Endothelial cell of umbilical vein (primary cell): ENCODE measurements at regions not wholly inside any gene's neighbourhood (a gene's known extent, or its start where the extent isn't known, plus 50 kb on each side); places are given as distances from the start of the nearest gene placed in this dataset.

Source experiments
- BruUV-seq: library from RNA; stranded (reverse); fragments of 400-500 nt; replicated peaks from 2 replicates; lab custom pipeline; 2021; lab: Mats Ljungman, UMichigan
- CTCF ChIA-PET: fragments of 300-600, 350-600 bp; sonication (Branson Sonifier 250); formaldehyde crosslinking; loops from one replicate; lab custom pipeline; 2021; ENCODE audit warnings: antibody characterized with exemption, inconsistent platforms; lab: Charles Lee
- POLR2A ChIA-PET: fragments of 300-600, 350-600 bp; sonication (Branson Sonifier 250); formaldehyde crosslinking; loops from one replicate; lab custom pipeline; 2021; ENCODE audit warnings: antibody characterized with exemption, inconsistent platforms; lab: Charles Lee
- DNase-seq: peaks from one replicate; pipeline ENCODE4 v3.0.0-alpha.2; 2011; ENCODE audit warnings: low read depth, low spot score
- FAIRE-seq: peaks from 2 replicates; lab custom pipeline; 2011; peaks lifted over from hg19 to GRCh38; lab: Jason Lieb, UNC
- H2AFZ ChIP-seq: 2 replicates; pipeline ENCODE4 v1.6.0; 2012; ENCODE audit warnings: low read depth, low read length, control low read depth, inconsistent platforms
- H3K27ac ChIP-seq: 2 replicates; pipeline ENCODE4 v1.5.1; 2011; ENCODE audit warnings: low read depth, mild to moderate bottlenecking, control low read depth, low read length, moderate library complexity; ENCODE audit not compliant: insufficient read depth
- H3K27me3 ChIP-seq, 2 experiments: 2 replicates each; pipeline versions ENCODE4 v1.6.0 to v1.6.1; 2011; ENCODE audit warnings: low read length in 2 of 2, mixed read lengths in 1 of 2; ENCODE audit not compliant: control insufficient read depth in 2 of 2, insufficient read depth in 2 of 2
- H3K36me3 ChIP-seq, 2 experiments: 2 replicates in 1 of 2; 3 replicates in 1 of 2; pipeline ENCODE4 v1.5.1; 2011; ENCODE audit warnings: low read length in 2 of 2, mild to moderate bottlenecking in 1 of 2, moderate library complexity in 1 of 2; ENCODE audit not compliant: control insufficient read depth in 2 of 2, insufficient read depth in 2 of 2; ENCODE audit errors: extremely low read depth in 1 of 2
- H3K4me1 ChIP-seq: 3 replicates; pipeline ENCODE4 v1.5.1; 2011; ENCODE audit warnings: mild to moderate bottlenecking, low read length; ENCODE audit not compliant: control insufficient read depth, insufficient read depth; ENCODE audit errors: extremely low read depth
- H3K4me2 ChIP-seq: 2 replicates; pipeline ENCODE4 v1.6.1; 2011; ENCODE audit warnings: low read length, control low read depth, mixed read lengths; ENCODE audit not compliant: insufficient read depth
- H3K4me3 ChIP-seq, 3 experiments: fragments of 200-600 bp in 1 of 3; sonication (generic), shearing (Covaris generic) in 1 of 3; replicated peaks in 1 of 3; 2 replicates each; pipeline ENCODE4 v1.5.1; 2011 to 2016; ENCODE audit warnings: control low read depth in 3 of 3, low read length in 3 of 3, mild to moderate bottlenecking in 2 of 3, inconsistent platforms in 1 of 3, low read depth in 1 of 3, moderate library complexity in 1 of 3; ENCODE audit not compliant: insufficient read depth in 1 of 3
- H3K79me2 ChIP-seq: 2 replicates; pipeline ENCODE4 v1.6.0; 2012; ENCODE audit warnings: low read length, inconsistent platforms; ENCODE audit not compliant: control insufficient read depth, insufficient read depth
- H3K9ac ChIP-seq: replicated peaks from 2 replicates; pipeline ENCODE3; 2011; ENCODE audit warnings: low read length, control low read depth; ENCODE audit not compliant: insufficient read depth; ENCODE audit errors: extremely low read depth
- H3K9me1 ChIP-seq: replicated peaks from 3 replicates; pipeline ENCODE4 v1.6.0; 2011; ENCODE audit warnings: mild to moderate bottlenecking, low read length; ENCODE audit not compliant: control insufficient read depth, insufficient read depth; ENCODE audit errors: extremely low read depth
- H3K9me3 ChIP-seq: replicated peaks from 2 replicates; pipeline ENCODE4 v1.5.1; 2012; ENCODE audit warnings: low read length, inconsistent platforms; ENCODE audit not compliant: control insufficient read depth, insufficient read depth
- H4K20me1 ChIP-seq: replicated peaks from 2 replicates; pipeline ENCODE3; 2011; ENCODE audit warnings: mild to moderate bottlenecking, low read length; ENCODE audit not compliant: control insufficient read depth, insufficient read depth; ENCODE audit errors: extremely low read depth
- CTCF ChIP-seq, 2 donors: IDR thresholded peaks; 1 replicate in 1 of 2; 2 replicates in 1 of 2; pipeline ENCODE4 v1.5.1; 2011; ENCODE audit warnings: low read length in 2 of 2, mild to moderate bottlenecking in 2 of 2, moderate library complexity in 2 of 2, control low read depth in 1 of 2, inconsistent platforms in 1 of 2, low read depth in 1 of 2; ENCODE audit not compliant: insufficient read depth in 1 of 2; ENCODE audit errors: extremely low read depth in 1 of 2
- EZH2 ChIP-seq: IDR thresholded peaks from 2 replicates; pipeline ENCODE4 v1.6.1; 2012; ENCODE audit warnings: borderline replicate concordance, low read depth, mild to moderate bottlenecking, moderate library complexity, low read length, inconsistent platforms; ENCODE audit not compliant: severe bottlenecking
- GATA2 ChIP-seq: IDR thresholded peaks from 2 replicates; pipeline ENCODE4 v1.7.0; 2011; ENCODE audit warnings: low read depth, mild to moderate bottlenecking, moderate library complexity, mixed read lengths, low read length; ENCODE audit not compliant: insufficient read length, insufficient read depth
- JUN ChIP-seq: IDR thresholded peaks from 2 replicates; pipeline ENCODE4 v1.6.1; 2011; ENCODE audit warnings: borderline replicate concordance, low read depth; ENCODE audit not compliant: insufficient read length, insufficient read depth
- MAX ChIP-seq: IDR thresholded peaks from 2 replicates; pipeline ENCODE4 v1.6.1; 2011; ENCODE audit not compliant: insufficient read depth, insufficient read length
- MYC ChIP-seq: IDR thresholded peaks from one replicate; pipeline ENCODE4 v1.6.1; 2011; ENCODE audit warnings: mild to moderate bottlenecking, low read depth, low read length
- POLR2A ChIP-seq: IDR thresholded peaks from 2 replicates; pipeline ENCODE4 v1.6.1; 2012; ENCODE audit warnings: low read depth, mild to moderate bottlenecking, control low read depth, low read length
- dilution Hi-C: fragments of 300-500 bp; cut with MboI; formaldehyde crosslinking; loops from one replicate; pipeline ENCODE4 v1.15.0; 2019; ENCODE audit warnings: low sequenced_read_pairs; ENCODE audit not compliant: extremely low pct_ligation_motif_present
- intact Hi-C: fragments of 100-400 bp; cut with micrococcal nuclease; formaldehyde crosslinking; loops from one replicate; pipeline ENCODE4 v1.10.0; 2022

- intact Hi-C loops (no loop called here), dilution Hi-C loops (no loop called here)
- POLR2A ChIA-PET, result no interaction called here
- DNase-seq (no peak), FAIRE-seq (no peak)
- Histone ChIP-seq H3K9me1 (no peaks in the 10 kb centered on the region), H3K27ac (no peak overlapping the region), H3K4me2 (no peak overlapping the region), H3K9ac (no peak overlapping the region), H3K36me3 (no peaks in the 10 kb centered on the region), H3K79me2 (no peaks in the 10 kb centered on the region), H3K4me3 (no peak overlapping the region), H4K20me1 (no peaks in the 10 kb centered on the region), H2AFZ (no peak overlapping the region), H3K27me3 (no peaks in the 10 kb centered on the region), H3K9me3 (no peaks in the 10 kb centered on the region), H3K4me1 (no peaks in the 10 kb centered on the region)
- no TSS peak for BruUV-seq
- TF ChIP-seq MYC, result no peak
- TF ChIP-seq MAX, result no peak
- TF ChIP-seq POLR2A, result no peak
- TF ChIP-seq GATA2, result no peak
- no peak for TF ChIP-seq CTCF (IDR thresholded peaks at IDR 0.05; ENCODE audit: extremely low read depth in 1 of 2, insufficient read depth in 1 of 2, low read depth in 1 of 2, low read length in 2 of 2)
- no peak for TF ChIP-seq EZH2
- TF ChIP-seq JUN, result no peak
- CTCF ChIA-PET, result no interaction called here
Measured at GRCh38 chr17:14581186-14581830, 280.4 kb downstream of the HS3ST3B1 start.
